HG02981 (cell line): ENCODE measurements at regions not wholly inside any gene's neighbourhood (a gene's known extent, or its start where the extent isn't known, plus 50 kb on each side); places are given as distances from the start of the nearest gene placed in this dataset.
A peak's percentile ranks its signal among the peaks of the same experiment; 100 is the strongest.
"Not testable (repeated sequence)": the region's sequence is repeated elsewhere in the genome, so short reads cannot be mapped to it uniquely, and the experiment has no call there.

Experiments
- ATAC-seq: cut with Tn5 transposase; IDR thresholded peaks from one replicate; pipeline ENCODE4 v1.9.1; 2021; ENCODE audit warnings: mild to moderate bottlenecking, moderate library complexity; ENCODE audit not compliant: unreplicated experiment

DNA sequence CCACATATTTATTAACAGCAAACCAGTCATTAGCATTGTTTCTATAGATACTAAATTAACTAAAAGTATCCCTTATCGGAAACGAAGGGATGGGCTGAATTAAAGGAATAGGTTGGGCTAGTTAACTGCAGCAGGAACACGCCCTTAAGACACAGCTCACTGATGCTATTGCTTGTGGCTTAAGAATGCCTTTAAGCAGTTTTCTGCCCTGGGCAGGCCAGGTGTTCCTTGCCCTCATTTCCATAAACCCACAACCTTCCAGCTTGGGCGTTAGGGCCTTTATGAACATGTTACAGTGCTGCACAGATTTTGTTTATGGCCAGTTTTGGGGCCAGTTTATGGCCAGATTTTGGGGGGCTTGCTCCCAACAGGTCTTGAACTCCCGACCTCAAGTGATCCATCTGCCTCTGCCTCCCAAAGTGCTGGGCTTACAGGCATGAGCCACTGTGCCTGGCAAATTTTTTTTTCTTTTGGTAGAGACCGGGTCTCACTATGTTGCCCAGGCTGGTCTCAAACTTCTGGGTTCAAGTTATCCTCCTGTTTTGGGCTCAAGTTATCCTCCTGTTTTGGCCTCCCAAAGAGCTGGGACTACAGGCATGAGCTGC, 90.1 kb upstream of the GRIN2A start:
- not testable (repeated sequence) for ATAC-seq

DNA sequence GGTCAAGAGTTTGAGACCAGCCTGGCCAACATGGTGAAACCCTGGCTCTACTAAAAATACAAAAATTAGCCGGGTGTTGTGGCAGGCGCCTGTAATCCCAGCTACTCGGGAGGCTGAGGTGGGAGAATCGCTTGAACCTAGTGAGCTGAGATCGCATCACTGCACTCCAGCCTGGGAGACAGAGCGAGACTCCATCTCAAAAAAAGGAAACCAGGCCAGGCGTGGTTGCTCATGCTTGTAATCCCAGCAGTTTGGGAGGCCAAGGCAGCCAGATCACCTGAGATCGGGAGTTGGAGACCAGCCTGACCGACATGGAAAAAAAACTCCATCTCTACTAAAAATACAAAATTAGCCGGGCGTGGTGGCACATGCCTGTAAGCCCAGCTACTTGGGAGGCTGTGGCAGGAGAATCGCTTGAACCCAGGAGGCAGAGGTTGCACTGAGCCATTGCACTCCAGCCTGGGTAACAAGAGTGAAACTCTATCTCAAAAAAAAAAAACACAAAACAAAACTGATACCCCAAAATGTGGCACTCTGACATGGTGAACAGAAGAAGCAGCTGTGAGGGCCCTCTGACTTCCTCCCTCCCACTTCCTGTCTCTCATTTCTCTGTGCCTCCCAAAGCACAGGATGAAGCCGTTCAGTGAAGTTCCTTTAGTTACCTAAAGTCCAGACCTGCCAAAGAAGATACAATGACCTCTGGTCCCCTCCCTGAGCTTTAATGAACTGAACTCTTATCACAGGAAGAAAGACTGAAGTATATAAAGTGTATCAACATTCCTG, 93.2 kb upstream of the GRIN2A start:
- peak; percentile 72 for ATAC-seq

DNA sequence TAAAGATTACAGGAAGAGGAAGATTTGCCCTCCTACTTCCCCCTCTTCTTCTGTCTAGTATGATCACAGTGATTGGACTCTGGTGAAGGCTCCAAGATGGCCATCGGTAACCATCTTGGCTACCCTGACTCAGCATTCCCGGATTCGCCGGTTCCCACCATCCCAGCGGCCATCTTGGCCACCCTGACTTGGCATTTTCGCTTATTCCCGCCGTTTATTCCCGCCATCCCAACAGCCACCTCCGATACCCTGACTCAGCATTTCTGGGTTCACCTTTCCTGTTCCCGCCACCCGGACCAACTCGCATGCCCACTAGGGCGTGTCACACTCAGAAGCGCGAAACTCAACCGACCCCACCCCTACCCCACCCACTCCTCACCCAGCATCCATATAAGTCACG, 95.4 kb upstream of the GRIN2A start:
- no peak for ATAC-seq

DNA sequence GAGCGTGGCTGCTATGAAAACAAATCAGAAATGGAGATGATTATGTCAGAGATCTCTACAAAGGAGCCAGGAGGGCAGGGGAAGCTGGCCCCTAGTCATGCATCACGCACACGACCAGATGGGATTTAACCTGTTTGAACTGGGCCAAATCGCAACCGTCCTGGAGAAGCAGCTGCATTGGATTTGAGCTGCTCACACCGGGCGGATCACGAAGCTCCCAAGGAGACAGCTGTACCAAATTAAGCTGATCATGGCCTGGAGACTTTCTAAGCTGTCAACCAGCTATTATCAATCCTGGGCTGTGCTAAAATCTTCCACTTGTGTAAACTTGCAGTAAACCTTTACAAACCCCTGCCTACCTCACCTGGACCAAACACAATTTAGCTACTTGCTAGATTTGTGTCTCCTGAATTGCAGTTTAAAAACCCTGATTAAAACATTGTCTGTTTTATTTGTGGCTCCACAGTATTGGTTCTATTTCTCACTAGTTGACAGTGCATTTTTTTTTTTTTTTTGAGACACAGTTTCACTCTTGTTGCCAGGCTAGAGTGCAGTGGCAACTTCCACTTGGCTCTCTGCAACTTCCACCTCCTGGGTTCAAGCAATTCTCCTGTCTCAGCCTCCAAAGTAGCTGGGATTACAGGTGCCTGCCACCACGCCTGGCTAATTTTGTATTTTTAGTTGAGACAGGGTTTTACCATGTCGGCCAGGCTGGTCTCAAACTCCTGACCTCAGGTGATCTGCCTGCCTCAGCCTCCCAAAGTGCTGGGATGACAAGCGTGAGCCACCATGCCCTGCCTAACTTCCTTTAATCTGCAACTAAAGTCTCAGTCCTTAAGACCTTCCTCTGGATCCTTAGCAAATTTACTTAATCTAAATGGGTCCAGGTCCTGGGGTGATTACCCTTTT, 98.3 kb upstream of the GRIN2A start:
- no peak for ATAC-seq

DNA sequence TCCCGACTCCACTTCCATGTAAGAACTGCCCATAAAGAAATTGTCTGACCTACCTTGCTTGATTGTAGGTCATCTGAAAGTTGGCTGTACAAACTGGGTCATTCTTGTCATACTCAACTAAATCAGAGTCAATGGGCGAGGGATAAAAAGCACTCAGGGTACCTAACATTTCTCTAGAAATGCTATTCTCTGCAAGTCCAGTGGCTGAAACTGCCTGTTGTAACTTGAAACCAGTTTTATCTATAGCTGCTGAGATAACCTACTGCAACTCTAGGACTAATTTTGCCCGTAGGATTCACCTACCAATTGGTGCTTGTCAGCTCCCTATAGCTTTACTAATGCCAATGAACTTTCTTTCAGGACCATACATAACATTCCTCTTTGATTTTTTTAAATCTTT, 100.1 kb upstream of the GRIN2A start:
- no peak for ATAC-seq

DNA sequence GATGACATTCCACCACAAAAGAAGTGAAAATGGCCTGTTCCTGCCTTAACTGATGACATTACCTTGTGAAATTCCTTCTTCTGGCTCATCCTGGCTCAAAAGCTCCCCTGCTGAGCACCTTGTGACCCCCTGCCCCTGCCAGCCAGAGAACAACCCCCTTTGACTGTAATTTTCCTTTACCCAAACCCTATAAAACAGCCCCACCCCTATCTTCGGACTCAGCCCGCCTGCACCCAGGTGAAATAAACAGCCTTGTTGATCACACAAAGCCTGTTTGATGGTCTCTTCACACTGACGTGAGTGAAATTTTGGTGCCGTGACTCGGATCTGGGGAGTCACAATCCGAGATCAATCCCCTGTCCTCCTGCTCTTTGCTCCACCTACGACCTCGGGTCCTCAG, 101.0 kb upstream of the GRIN2A start:
- ATAC-seq = not testable (repeated sequence)

DNA sequence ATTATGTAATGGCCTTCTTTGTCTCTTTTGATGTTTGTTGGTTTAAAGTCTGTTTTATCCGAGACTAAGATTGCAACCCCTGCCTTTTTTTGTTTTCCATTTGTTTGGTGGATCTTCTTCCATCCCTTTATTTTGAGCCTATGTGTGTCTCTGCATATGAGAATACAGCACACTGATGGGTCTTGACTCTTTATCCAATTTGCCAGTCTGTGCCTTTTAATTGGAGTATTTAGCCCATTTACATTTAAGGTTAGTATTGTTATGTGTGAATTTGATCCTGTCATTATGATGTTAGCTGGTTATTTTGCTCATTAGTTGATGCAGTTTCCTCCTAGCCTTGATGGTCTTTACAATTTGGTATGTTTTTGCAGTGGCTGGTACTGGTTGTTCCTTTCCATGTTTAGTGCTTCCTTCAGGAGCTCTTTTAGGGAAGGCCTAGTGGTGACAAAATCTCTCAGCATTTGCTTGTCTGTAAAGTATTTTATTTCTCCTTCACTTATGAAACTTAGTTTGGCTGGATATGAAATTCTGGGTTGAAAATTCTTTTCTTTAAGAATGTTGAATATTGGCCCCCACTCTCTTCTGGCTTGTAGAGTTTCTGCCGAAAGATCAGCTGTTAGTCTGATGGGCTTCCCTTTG, 95.3 kb upstream of the ATF7IP2 start:
- not testable (repeated sequence) for ATAC-seq

DNA sequence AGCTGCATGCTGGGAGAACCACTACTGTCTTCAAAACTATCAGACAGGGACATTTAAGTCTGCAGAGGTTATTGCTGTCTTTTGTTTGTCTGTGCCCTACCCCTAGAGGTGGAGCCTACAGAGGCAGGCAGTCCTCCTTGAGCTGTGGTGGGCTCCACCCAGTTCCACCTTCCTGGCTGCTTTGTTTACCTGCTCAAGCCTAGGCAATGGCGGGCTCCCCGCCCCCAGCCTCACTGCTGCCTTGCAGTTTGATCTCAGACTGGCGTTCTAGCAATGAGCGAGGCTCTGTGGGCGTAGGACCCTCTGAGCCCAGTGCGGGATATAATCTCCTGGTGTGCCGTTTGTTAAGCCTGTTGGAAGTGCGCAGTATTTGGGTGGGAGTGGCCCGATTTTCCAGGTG, 93.7 kb upstream of the ATF7IP2 start:
- ATAC-seq = not testable (repeated sequence)

DNA sequence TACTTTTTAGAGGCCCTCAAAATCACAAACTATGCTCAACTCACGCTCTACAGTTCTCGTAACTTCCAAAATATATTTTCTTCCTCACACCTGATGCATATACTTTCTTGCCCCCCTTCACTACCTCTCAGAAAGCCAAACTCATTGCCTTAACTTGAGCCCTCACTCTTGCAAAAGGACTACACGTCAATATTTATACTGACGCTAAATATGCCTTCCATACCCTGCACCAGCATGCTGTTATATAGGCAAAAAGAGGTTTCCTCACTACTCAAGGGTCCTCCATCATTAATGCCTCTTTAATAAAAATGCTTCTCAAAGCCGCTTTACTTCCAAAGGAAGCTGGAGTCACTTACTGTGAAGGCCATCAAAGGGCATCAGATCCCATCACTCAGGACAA, 92.9 kb upstream of the ATF7IP2 start:
- not testable (repeated sequence) for ATAC-seq

DNA sequence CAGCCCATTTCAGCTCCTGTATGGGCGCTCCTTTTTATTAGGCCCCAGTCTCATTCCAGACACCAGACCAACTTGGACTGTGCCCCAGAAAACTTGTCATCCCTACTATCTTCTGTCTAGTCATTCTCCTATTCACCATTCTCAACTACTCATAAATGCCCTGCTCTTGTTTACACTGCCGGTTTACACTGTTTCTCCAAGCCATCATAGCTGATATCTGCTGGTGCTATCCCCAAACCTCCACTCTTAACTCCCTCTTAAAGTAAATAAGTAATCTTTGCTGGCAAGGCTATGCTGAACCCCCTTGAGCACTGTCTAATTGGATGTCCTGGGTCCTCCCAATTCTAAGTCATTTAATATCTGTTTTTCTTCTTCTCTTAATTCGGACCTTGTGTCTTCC, 91.7 kb upstream of the ATF7IP2 start:
- not testable (repeated sequence) for ATAC-seq

DNA sequence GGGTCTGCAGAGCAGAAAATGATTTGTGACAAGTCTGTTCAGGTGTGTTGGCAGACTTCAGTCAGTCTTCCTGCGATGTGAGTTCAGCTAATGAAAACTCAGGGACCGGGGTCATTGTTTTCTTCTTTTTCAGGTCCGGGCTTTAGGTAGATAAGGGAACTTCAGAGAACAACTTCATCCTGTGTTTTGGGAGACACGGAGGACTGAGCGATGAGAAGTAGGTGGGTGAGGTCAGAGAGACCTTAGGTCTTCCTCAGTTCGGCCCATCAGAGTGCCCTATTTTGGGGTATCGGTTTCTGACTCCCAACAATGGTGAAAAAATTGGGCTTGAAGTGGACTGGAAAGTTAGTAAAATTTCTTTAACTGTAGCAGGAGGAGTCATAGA, 88.9 kb upstream of the ATF7IP2 start:
- ATAC-seq = peak; percentile 5

DNA sequence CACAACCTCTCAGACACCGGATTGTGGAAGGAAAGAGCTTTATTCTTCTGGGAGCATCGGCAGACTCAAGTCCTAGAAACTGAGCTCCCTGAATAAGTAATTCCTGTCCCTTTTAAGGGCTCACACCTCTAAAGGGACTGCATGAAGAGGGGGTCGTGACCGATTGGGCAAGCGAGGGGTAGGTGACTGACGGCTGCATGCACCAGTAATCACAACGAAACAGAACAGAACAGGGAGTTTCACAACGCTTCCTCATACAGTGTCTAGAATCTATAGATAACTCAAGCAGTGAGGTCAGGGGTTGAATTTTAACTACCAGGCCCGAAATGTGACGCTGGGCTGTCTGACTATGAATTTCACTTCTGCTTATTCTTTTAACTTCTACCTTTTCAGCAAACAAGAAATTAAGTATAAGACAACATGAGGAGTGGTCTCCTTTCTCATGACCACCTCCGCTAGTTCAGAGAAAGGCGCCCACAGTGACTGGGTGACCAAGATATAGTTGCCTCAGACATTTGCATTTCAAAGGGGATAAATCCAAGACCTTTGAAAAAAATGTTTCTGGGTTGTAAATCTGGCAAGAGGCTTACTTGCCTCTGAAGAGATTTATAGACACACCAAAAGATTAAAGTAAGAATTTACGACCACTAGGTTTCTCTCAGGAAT, 88.4 kb upstream of the ATF7IP2 start:
- ATAC-seq = peak; percentile 98

DNA sequence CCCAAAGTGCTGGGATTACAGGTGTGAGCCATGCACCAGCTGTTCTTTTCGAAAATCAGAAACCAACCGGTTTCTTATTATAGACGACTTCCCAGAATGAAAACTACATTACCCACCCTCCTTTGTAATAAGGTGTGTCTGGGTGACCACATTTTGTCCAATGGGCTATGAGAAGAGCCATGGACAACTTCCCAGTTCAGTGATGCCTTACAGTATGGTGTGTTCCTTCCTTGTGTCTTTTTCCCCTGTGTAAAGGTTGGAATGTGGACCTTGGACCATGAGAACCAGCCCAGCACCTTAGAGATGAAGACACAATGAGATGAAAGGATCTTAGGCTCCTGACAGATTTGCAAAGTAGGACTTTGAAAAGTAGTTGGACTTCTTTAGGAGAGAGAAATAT, 85.0 kb upstream of the ATF7IP2 start:
- no peak for ATAC-seq

DNA sequence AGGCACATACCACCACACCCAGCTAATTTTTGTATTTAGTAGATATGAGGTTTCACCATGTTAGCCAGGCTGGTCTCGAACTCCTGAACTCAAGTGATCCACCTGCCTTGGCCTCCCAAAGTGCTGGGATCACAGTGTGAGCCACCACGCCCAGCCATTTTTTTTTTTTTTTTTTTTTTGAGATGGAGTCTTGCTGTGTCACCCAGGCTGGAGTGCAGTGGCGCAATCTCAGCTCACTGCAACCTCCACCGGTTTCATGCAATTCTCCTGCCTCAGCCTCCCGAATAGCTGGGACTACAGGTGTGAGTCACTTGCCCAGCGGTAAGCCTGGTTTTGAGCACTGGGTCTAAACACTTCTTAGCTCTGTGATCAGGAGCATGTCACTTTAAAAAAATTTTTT, 84.3 kb upstream of the ATF7IP2 start:
- ATAC-seq = not testable (repeated sequence)

DNA sequence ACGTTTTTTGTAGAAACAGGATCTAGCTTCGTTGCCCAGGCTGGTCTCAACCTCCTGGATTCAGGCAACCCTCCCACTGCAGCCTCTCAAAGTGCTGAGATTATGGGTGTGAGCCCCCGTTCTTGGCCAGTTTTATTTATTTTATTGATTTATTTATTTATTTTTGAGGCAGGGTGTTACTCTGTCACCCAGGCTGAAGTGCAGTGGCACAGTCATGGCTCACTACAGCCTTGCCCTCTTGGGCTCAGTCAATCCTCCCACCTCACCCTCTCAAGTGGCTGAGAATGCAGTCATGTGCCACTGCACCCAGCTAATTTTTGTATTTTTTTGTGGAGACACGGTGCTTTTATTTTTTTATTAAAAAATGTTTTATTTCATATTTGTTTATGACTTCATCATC, 79.9 kb upstream of the ATF7IP2 start:
- no peak for ATAC-seq

DNA sequence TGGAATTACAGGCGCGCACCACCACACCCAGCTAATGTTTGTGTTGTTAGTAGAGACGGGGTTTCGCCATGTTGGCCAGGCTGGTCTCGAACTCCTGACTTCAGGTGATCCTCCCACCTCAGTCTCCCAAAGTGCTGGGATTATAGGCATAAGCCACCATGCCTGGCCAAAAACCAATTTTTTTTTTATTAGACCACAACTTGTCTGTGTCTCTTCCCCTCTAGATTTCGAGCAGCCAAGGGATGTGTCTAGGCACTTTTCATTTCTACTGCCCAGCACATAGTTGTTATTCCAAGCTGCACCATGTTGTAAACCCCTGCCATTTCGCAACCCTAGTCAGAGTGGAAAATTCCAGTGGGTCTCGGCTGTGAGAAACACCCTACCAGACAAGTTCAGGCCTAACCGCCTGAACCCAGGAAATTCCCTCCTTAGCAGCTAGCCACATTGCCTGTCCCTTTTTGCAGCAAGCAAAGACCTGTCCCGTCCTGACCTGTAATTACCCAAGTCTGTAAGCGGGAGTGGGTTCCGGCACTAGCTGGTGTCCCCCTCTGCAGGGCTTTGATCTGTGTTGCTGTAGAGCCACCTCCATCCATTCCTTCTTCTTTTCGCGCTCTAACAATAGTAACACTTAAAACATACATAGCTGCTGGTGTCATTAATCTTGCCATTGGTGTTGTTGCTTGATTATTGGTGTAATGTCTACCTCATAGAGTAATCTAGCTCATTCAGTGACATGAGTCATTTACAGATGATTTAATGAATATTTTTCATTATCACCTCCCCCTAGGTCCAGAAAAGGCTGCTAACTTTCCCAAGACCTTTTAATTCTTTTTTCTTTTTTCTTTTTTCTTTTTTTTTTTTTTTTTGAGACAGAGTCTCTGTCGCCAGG, 77.3 kb upstream of the ATF7IP2 start:
- no peak for ATAC-seq

DNA sequence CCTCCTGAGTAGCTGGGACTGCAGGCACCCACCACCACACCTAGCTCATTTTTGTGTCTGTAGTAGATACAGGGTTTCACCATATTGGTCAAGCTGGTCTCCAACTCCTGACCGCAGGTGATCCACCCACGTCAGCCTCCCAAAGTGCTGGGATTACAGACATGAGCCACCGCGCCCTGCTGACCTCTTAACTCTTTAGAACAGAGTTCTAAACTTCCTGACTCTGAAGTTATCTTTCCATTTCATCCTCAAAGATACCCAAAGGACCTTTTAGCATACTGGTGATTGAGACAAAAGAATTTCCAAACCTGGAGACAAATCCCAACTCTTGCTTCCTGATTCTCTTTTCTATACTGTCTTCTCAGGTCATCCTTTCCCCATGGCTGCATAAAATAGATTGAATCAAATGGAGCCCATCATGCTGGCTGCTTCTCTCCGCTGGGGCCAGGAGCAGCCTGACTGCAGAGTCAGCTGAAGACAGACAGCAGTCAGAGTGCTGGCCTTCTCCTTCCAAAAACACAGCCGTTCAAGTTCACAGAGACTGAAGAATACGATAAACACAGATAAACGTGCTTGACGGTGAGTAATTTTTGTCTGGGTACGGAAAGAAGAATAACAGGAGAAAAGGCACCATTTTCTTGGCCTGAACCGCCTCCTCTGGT, 76.5 kb upstream of the ATF7IP2 start:
- no peak for ATAC-seq

DNA sequence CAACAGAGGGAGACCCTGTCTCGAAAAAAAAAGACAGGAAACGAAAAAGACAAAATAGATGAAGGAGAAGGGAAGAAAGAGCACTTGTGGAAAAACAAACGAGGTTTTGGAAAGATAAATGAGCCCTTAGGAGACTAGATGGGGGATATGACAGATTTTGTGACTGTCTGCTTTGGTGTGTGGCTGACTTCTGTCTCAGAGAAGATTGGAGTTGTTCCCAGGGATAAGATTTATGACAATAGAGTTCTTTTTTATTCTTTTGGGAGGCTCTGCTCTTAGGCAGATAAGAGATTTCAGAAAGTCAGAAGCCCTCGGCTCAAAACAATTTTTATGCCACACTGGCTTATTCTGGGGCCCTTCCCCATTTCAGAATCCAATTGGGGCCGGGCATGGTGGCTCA, 73.9 kb upstream of the ATF7IP2 start:
- ATAC-seq = no peak
